Caco-2 (cell line): ENCODE measurements at regions not wholly inside any gene's neighbourhood (a gene's known extent, or its start where the extent isn't known, plus 50 kb on each side); places are given as distances from the start of the nearest gene placed in this dataset.

Source experiments
- BruUV-seq: library from RNA; stranded (reverse); fragments of 400-500 nt; replicated peaks from 2 replicates; lab custom pipeline; 2021; lab: Mats Ljungman, UMichigan
- CTCF ChIA-PET: fragments of 300-600 bp; sonication (Branson Sonifier 250); formaldehyde crosslinking; loops from one replicate; lab custom pipeline; 2022; ENCODE audit warnings: antibody characterized with exemption; lab: Charles Lee
- POLR2A ChIA-PET: fragments of 300-600 bp; sonication (Branson Sonifier 250); formaldehyde crosslinking; loops from one replicate; lab custom pipeline; 2022; ENCODE audit warnings: antibody characterized with exemption; lab: Charles Lee
- DNase-seq, 2 experiments: peaks; one replicate each; pipeline versions ENCODE4 v3.0.0 to v3.0.0-alpha.2; 2020 to 2022
- H3K27me3 ChIP-seq: replicated peaks from 2 replicates; pipeline ENCODE4 v1.6.0; 2011; ENCODE audit warnings: low read length; ENCODE audit not compliant: control insufficient read depth, insufficient read depth
- H3K36me3 ChIP-seq: 2 replicates; pipeline ENCODE4 v1.5.1; 2011; ENCODE audit warnings: low read length; ENCODE audit not compliant: control insufficient read depth, insufficient read depth
- H3K4me1 ChIP-seq: fragments of 250-450 bp; sonication (Bioruptor Pico); 2 replicates; pipeline ENCODE4 v1.5.1; 2020; ENCODE audit warnings: mild to moderate bottlenecking
- H3K4me3 ChIP-seq: 2 replicates; pipeline ENCODE4 v1.5.1; 2011; ENCODE audit warnings: low read depth, mild to moderate bottlenecking, control low read depth, low read length
- H3K9me3 ChIP-seq: fragments of 250-450 bp; sonication (Bioruptor Pico); 2 replicates; pipeline ENCODE4 v1.5.1; 2020; ENCODE audit warnings: mild to moderate bottlenecking, moderate library complexity
- H3K27ac Mint-ChIP-seq: one replicate; pipeline ENCODE4 v1.8.0; 2022; ENCODE audit warnings: mixed read lengths; ENCODE audit not compliant: unreplicated experiment
- H3K27me3 Mint-ChIP-seq: one replicate; pipeline ENCODE4 v1.8.0; 2022; ENCODE audit warnings: mixed read lengths; ENCODE audit not compliant: insufficient read depth, unreplicated experiment
- H3K36me3 Mint-ChIP-seq: one replicate; pipeline ENCODE4 v1.8.0; 2022; ENCODE audit warnings: mild to moderate bottlenecking, mixed read lengths; ENCODE audit not compliant: insufficient read depth, unreplicated experiment
- H3K4me1 Mint-ChIP-seq: one replicate; pipeline ENCODE4 v1.8.0; 2022; ENCODE audit warnings: low read depth, mixed read lengths; ENCODE audit not compliant: unreplicated experiment
- H3K4me3 Mint-ChIP-seq: one replicate; pipeline ENCODE4 v1.8.0; 2022; ENCODE audit warnings: mild to moderate bottlenecking, moderate library complexity, mixed read lengths; ENCODE audit not compliant: unreplicated experiment
- H3K9me3 Mint-ChIP-seq: one replicate; pipeline ENCODE4 v1.8.0; 2022; ENCODE audit warnings: mixed read lengths; ENCODE audit not compliant: unreplicated experiment
- intact Hi-C: fragments of 100-400 bp; cut with micrococcal nuclease; formaldehyde crosslinking; loops from one replicate; pipeline ENCODE4 v1.10.0; 2022; ENCODE audit not compliant: unreplicated experiment
- TF ChIP-seq, protein P1 (sequence below), 2 experiments: fragments of 200-600 bp in 1 of 2; IDR thresholded peaks; 1 replicate in 1 of 2; 2 replicates in 1 of 2; pipeline versions ENCODE4 v1.5.1 to v1.8.0; 2011 to 2022; ENCODE audit warnings: antibody characterized with exemption in 1 of 2, control low read depth in 1 of 2, inconsistent platforms in 1 of 2, low read depth in 1 of 2, low read length in 1 of 2, mild to moderate bottlenecking in 1 of 2, moderate library complexity in 1 of 2; ENCODE audit not compliant: insufficient read depth in 1 of 2, severe bottlenecking in 1 of 2, unreplicated experiment in 1 of 2

DNA sequence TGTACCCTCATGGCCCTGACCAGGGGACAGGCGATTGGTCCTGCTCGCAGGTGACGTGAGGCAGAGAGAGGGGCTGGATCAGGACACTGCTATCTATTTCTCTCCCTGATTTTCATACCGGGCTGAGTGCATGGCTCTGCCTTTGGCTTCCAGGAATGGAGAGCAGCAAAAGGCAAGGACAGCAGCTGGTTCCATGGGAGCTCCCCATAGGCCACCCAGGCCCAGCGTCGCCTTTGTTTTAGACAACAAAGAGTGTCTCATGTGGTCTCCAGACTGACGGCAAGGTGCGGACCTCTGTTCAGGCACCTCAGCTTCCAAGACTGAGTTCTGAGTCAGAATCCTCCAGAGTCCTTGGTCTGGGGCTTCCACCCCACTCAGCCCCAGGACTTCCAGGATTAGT, 123.1 kb downstream of the VEGFA start:
- H3K4me1 ChIP-seq, result no peaks in the 10 kb centered on the region
- intact Hi-C loops, result no loop called here
- H3K36me3 ChIP-seq, result no peaks in the 10 kb centered on the region
- TF ChIP-seq, protein P1, sequence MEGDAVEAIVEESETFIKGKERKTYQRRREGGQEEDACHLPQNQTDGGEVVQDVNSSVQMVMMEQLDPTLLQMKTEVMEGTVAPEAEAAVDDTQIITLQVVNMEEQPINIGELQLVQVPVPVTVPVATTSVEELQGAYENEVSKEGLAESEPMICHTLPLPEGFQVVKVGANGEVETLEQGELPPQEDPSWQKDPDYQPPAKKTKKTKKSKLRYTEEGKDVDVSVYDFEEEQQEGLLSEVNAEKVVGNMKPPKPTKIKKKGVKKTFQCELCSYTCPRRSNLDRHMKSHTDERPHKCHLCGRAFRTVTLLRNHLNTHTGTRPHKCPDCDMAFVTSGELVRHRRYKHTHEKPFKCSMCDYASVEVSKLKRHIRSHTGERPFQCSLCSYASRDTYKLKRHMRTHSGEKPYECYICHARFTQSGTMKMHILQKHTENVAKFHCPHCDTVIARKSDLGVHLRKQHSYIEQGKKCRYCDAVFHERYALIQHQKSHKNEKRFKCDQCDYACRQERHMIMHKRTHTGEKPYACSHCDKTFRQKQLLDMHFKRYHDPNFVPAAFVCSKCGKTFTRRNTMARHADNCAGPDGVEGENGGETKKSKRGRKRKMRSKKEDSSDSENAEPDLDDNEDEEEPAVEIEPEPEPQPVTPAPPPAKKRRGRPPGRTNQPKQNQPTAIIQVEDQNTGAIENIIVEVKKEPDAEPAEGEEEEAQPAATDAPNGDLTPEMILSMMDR (IDR thresholded peaks at IDR 0.05; ENCODE audit: insufficient read depth in 1 of 2, low read depth in 1 of 2, low read length in 1 of 2, severe bottlenecking in 1 of 2, unreplicated experiment in 1 of 2), result no peak
- no peak overlapping the region for H3K4me3 ChIP-seq
- H3K27me3 Mint-ChIP-seq, result no peaks in the 10 kb centered on the region
- H3K9me3 Mint-ChIP-seq, result no peaks in the 10 kb centered on the region
- no peaks in the 10 kb centered on the region for H3K36me3 Mint-ChIP-seq
- H3K9me3 ChIP-seq, result no peaks in the 10 kb centered on the region
- ChIA-PET CTCF (no interaction called here), POLR2A (no interaction called here)
- H3K27ac Mint-ChIP-seq, result no peak overlapping the region
- peaks cover 7% of the 10 kb centered on the region for H3K4me1 Mint-ChIP-seq
- no peak for DNase-seq
- BruUV-seq, result no TSS peak
- H3K4me3 Mint-ChIP-seq, result no peak overlapping the region
- no peaks in the 10 kb centered on the region for H3K27me3 ChIP-seq

DNA sequence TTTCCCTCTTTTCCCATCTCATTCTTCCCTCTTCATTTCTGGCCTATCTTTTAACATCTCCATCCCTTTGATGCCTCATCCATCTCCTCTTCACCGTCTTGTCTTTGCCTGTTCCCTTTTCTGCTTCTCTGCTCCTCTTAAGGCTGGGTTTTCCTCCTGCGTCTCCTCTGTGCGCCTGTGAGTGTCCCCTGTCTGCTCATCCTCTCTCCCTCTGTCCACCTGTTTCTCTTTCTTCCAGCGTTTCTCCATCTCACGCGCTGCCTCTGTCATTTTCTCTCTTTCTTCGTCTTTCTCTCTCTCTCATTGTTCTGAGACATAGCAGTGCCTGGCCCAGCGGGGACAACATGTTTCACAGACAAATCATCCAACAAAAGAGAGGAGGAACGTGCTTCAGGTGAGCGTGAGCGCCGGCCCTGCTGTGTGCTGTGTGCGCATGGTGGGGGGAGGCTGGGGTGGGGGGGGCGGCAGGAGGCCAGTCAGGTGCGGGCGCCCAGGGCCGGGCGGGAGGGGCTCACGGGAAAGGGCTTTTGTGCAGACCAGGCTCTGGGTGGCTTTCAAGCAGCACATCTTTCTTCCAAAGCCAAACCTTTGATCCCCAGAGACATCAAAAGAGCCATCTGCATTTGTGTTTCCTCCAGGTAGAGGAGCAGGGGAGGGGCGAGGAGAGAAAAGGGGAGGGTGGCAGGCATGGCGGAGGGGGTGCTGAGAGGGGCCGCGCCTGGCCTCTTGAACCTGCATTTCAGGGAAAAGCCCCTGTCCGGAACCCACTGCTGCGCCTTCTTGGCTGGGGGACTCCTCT, 121.3 kb downstream of the VEGFA start:
- Mint-ChIP-seq H3K27ac (peak overlapping the region; percentile 14), H3K4me3 (no peak overlapping the region), H3K4me1 (peaks cover 7% of the 10 kb centered on the region), H3K27me3 (no peaks in the 10 kb centered on the region), H3K9me3 (no peaks in the 10 kb centered on the region), H3K36me3 (no peaks in the 10 kb centered on the region)
- ChIA-PET CTCF (no interaction called here), POLR2A (no interaction called here)
- no TSS peak for BruUV-seq
- DNase-seq, result no peak
- Histone ChIP-seq H3K27me3 (no peaks in the 10 kb centered on the region), H3K9me3 (no peaks in the 10 kb centered on the region), H3K4me3 (no peak overlapping the region), H3K4me1 (no peaks in the 10 kb centered on the region), H3K36me3 (no peaks in the 10 kb centered on the region)
- intact Hi-C loops, result no loop called here
- TF ChIP-seq, protein P1 (IDR thresholded peaks at IDR 0.05; ENCODE audit: insufficient read depth in 1 of 2, low read depth in 1 of 2, low read length in 1 of 2, severe bottlenecking in 1 of 2, unreplicated experiment in 1 of 2), result no peak

DNA sequence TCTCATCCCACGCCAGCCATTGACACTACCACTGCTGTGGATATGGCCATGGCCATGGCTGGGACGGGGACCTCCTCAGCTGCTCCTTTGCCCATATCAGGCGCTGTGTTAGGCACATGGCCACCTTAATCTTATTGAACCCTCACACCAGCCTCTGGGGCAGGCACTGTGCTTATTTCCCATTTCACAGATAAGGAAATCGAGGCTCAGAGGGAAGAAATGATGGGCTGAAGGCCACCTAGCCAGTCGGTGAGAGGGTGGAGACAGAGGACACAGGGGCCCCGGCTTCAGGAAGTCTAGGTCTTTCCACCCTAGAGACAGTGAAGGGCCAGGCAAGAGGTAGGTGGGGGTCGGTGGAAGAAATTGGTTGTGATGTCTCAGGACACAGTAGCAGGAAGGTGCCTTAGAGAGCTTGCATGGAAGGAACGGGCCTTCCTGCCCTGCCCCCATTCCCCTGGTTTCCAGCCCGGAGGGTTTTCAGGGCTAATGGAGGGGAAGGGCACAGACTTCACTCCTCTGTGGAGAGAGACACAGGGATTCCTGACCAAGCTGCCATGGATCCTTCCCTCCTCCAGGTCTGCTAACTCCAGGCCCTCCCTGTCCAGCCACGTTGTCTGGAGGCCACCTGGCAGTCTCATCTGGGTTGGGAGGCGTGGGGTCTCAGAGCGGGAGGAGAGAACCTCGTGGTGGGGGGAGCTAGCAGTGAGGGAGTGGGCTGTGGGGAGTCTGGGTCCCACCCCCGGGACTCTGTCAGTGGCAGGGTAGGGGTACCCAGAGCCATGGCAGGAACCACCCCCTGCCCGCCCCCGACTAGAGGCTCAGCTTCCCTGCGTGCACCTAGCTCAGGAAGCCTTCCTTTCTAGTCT, 120.4 kb downstream of the VEGFA start:
- no peak overlapping the region for H3K4me3 Mint-ChIP-seq
- BruUV-seq, result no TSS peak
- ChIA-PET CTCF (no interaction called here), POLR2A (no interaction called here)
- intact Hi-C loops, result no loop called here
- Histone ChIP-seq H3K9me3 (no peaks in the 10 kb centered on the region), H3K4me3 (no peak overlapping the region), H3K27me3 (no peaks in the 10 kb centered on the region), H3K36me3 (no peaks in the 10 kb centered on the region), H3K4me1 (no peaks in the 10 kb centered on the region)
- H3K9me3 Mint-ChIP-seq, result no peaks in the 10 kb centered on the region
- H3K27me3 Mint-ChIP-seq, result no peaks in the 10 kb centered on the region
- H3K4me1 Mint-ChIP-seq, result peaks cover 7% of the 10 kb centered on the region
- H3K27ac Mint-ChIP-seq, result peak overlapping the region; percentile 63
- H3K36me3 Mint-ChIP-seq, result no peaks in the 10 kb centered on the region
- TF ChIP-seq, protein P1 (IDR thresholded peaks at IDR 0.05; ENCODE audit: insufficient read depth in 1 of 2, low read depth in 1 of 2, low read length in 1 of 2, severe bottlenecking in 1 of 2, unreplicated experiment in 1 of 2), result no peak
- DNase-seq, result no peak
